Ishikawa (cell line): ENCODE measurements at regions not wholly inside any gene's neighbourhood (a gene's known extent, or its start where the extent isn't known, plus 50 kb on each side); places are given as distances from the start of the nearest gene placed in this dataset.

Experiments used
- CEBPB ChIP-seq: IDR thresholded peaks from 2 replicates; pipeline ENCODE4 v1.6.1; 2012
- CREB1 ChIP-seq: IDR thresholded peaks from 2 replicates; pipeline ENCODE4 v1.6.1; 2012; ENCODE audit warnings: low read depth
- EGR1 ChIP-seq: IDR thresholded peaks from 2 replicates; pipeline ENCODE4 v1.6.1; 2012
- EP300 ChIP-seq: IDR thresholded peaks from 2 replicates; pipeline ENCODE4 v1.6.1; 2012; ENCODE audit warnings: borderline replicate concordance
- RAD21 ChIP-seq: IDR thresholded peaks from 2 replicates; pipeline ENCODE4 v1.6.1; 2012; ENCODE audit warnings: low read depth
- TAF1 ChIP-seq: IDR thresholded peaks from 2 replicates; pipeline ENCODE4 v1.6.1; 2012; ENCODE audit warnings: low read depth, mild to moderate bottlenecking
- TCF12 ChIP-seq: IDR thresholded peaks from 2 replicates; pipeline ENCODE4 v1.6.1; 2012; ENCODE audit warnings: low read depth
- TEAD4 ChIP-seq: IDR thresholded peaks from 2 replicates; pipeline ENCODE4 v1.6.1; 2012
- YY1 ChIP-seq: IDR thresholded peaks from 2 replicates; pipeline ENCODE4 v1.6.1; 2012; ENCODE audit warnings: low read depth
- ZBTB7A ChIP-seq: IDR thresholded peaks from 2 replicates; pipeline ENCODE4 v1.6.1; 2012; ENCODE audit warnings: low read depth
- TF ChIP-seq, protein P1 (sequence below): IDR thresholded peaks from 2 replicates; pipeline ENCODE4 v1.6.1; 2012; ENCODE audit warnings: low read depth, mild to moderate bottlenecking
- TF ChIP-seq, protein P2 (sequence below): IDR thresholded peaks from 2 replicates; pipeline ENCODE4 v1.6.1; 2012
- TF ChIP-seq, protein P3 (sequence below): IDR thresholded peaks from 2 replicates; pipeline ENCODE4 v1.6.1; 2012

DNA sequence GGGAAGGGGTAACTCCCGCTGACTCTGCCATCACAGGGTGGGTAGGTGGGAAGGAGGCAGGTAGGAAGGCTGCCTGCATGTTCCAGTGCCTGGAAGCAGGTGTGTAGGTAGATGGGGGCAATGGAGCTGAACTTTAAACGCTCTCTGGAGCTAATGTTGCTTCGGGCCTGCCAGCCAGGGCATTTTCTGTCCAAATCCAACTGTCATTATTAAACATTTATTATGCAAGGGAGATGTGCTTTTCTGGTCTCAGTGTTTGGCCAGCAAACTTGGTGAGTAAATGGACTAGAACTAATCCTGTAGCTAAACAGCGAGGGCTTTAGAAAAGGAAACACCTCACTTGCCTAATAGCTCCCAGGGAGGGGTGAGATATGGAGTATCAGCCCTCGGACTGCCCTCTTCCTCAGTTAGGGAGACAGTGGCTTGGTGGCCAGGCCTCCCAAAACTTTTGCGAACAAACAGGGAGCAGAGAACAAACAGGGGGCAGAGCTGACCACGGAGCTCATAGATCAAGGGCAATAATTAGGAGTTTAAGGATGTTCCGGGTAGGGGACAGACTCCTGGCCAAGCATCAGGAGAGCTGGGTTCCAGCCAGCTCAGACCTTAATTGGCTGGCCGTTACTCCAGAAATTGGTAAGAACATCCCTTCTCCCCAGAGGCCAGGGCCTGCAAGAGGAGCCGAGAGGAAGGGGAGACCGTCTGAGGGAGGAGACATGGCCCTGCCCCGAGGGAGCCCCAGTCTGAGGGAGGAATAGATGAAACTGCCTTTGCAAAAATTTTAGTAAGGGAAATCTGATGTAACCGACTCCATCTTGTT is 131.1 kb downstream of the VEGFA start:
- TF ChIP-seq TCF12 (no peak), EP300 (no peak)

DNA sequence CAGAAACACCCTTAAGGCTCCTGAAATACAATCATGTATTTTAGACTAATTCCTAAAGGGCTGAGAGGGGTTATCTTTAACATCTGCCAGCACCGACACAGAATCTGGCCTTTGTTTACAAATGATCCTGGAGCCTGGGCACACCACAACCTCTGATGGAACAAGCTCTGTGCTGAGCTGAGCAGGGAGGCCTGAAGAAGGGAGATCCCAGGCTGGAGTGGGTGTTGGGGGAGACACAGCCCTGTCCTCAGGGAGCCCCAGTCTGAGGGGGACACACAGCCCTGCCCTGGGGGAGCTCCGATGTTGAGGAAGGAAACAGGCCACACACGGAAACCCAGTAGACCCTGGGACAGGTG is 130.5 kb downstream of the VEGFA start:
- no peak for TF ChIP-seq TEAD4
- no peak for TF ChIP-seq CEBPB
- no peak for TF ChIP-seq ZBTB7A
- TF ChIP-seq TAF1 = no peak
- TF ChIP-seq, protein P1, sequence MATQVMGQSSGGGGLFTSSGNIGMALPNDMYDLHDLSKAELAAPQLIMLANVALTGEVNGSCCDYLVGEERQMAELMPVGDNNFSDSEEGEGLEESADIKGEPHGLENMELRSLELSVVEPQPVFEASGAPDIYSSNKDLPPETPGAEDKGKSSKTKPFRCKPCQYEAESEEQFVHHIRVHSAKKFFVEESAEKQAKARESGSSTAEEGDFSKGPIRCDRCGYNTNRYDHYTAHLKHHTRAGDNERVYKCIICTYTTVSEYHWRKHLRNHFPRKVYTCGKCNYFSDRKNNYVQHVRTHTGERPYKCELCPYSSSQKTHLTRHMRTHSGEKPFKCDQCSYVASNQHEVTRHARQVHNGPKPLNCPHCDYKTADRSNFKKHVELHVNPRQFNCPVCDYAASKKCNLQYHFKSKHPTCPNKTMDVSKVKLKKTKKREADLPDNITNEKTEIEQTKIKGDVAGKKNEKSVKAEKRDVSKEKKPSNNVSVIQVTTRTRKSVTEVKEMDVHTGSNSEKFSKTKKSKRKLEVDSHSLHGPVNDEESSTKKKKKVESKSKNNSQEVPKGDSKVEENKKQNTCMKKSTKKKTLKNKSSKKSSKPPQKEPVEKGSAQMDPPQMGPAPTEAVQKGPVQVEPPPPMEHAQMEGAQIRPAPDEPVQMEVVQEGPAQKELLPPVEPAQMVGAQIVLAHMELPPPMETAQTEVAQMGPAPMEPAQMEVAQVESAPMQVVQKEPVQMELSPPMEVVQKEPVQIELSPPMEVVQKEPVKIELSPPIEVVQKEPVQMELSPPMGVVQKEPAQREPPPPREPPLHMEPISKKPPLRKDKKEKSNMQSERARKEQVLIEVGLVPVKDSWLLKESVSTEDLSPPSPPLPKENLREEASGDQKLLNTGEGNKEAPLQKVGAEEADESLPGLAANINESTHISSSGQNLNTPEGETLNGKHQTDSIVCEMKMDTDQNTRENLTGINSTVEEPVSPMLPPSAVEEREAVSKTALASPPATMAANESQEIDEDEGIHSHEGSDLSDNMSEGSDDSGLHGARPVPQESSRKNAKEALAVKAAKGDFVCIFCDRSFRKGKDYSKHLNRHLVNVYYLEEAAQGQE = no peak
- TF ChIP-seq EP300 = no peak
- TF ChIP-seq EGR1 = no peak

DNA sequence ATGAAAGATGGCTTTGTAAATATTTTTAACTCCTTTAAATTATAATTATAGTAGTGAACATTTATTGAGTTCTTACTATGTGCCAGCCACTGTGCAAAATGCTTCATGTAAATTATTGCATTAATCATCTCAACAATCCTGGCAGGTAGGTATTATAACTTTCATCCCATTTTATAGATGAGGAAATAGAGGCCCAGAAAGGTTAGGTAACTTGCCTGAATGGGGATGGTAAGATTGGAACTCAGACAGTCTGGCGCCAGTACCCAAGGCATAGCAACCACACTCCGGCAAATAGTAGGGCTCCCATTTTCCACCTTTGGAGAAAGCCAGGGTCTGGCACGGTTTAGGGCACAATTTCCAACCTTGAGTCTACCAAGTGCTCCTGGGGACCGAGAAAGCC is 129.8 kb downstream of the VEGFA start:
- TF ChIP-seq, protein P2, sequence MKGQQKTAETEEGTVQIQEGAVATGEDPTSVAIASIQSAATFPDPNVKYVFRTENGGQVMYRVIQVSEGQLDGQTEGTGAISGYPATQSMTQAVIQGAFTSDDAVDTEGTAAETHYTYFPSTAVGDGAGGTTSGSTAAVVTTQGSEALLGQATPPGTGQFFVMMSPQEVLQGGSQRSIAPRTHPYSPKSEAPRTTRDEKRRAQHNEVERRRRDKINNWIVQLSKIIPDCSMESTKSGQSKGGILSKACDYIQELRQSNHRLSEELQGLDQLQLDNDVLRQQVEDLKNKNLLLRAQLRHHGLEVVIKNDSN = no peak
- no peak for TF ChIP-seq CREB1
- no peak for TF ChIP-seq TCF12
- TF ChIP-seq RAD21 = no peak
- TF ChIP-seq, protein P3, sequence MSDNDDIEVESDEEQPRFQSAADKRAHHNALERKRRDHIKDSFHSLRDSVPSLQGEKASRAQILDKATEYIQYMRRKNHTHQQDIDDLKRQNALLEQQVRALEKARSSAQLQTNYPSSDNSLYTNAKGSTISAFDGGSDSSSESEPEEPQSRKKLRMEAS = no peak
- TF ChIP-seq ZBTB7A = no peak
- no peak for TF ChIP-seq EGR1
- no peak for TF ChIP-seq TEAD4

DNA sequence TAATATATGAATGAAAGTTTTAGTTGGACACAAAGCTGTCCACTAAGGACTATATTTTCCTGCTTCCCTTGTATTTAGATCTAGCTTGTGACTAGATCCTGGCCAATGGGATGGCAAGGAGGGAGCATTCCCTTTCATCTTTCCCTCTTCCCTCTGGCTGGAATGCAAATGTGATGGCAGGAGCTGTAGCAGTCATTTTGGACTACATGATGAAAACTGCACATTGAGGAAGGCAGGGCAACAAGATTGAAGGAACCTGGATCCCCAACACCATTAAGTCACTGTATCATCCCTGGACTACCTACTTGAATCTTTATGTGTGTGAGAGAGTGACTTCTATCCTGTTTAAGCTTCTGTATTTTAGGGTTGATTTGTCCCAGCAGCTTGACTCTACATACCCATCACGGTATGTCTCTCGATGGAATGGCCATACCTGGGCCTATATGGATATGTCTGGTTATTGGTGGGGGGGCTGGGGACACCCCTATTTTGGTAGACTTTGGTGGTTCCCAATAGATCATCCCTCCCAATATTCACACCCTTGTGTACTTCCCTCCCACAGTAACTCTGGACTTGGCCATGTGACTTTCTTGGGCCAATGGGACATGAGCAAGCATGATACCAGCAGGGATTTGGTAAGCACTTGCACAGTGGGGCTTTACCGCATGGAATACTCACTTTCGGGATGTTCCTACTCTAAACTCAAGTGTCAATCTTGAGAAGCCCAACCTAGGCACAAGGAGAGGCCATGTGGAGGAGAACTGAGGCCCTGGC is 128.5 kb downstream of the VEGFA start:
- TF ChIP-seq, protein P2 = peak; percentile 61
- TF ChIP-seq, protein P3 = no peak
- TF ChIP-seq YY1 (no peak), TCF12 (no peak)

DNA sequence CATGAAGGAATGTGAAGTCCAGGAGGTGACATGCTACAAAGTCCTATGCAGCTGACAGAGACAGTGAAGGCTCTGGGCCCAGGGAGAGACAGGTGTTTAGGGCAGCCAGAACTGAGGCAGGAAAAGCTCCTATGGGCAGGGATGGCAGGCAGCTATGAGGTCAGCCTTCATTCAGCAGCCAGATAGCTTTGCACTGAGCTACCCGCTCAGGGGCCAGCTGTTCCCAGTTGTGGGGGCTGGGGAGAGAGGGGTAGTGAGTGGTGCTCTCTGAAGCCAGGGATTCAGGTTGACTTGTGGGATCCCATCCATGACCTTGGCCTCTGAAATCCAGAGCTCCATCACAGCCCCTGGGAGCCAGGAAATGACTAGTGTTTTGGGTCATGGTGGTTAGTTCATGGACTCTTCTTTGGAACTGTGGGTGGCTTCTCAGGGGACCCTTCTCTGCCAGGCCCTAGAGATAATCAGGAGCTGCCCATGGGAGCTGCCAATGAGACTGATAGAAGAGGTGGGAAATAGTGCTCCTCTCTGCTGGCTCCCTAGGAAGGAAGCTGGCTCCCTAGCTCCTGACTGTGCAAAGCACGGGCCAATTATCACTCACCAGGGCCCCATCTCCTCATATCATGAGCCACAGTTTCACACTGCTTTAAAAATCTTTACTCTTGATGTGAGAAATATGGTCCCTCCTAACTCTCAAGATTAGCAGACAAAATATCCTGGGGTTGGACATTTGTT is 127.7 kb downstream of the VEGFA start:
- TF ChIP-seq CREB1 (no peak), EGR1 (no peak), YY1 (no peak), CEBPB (no peak)
- TF ChIP-seq, protein P3 = no peak
- TF ChIP-seq, protein P1 = no peak
